Cardiac muscle cell (in vitro differentiated cells and primary cell): ENCODE measurements at regions not wholly inside any gene's neighbourhood (a gene's known extent, or its start where the extent isn't known, plus 50 kb on each side); places are given as distances from the start of the nearest gene placed in this dataset.

Experiments used
- DNase-seq, 2 donors: peaks; one replicate each; pipeline versions ENCODE4 v3.0.0 to v3.0.0-alpha.2; 2010 to 2017; ENCODE audit warnings: low read depth in 1 of 2, low spot score in 1 of 2
- H3K27ac ChIP-seq: fragments of 200-600 bp; sonication (generic); 2 replicates; pipeline ENCODE4 v1.5.1; 2016
- H3K27me3 ChIP-seq: fragments of 200-600 bp; sonication (generic); 2 replicates; pipeline ENCODE4 v1.6.0; 2016; ENCODE audit warnings: control low read depth
- H3K36me3 ChIP-seq: fragments of 200-600 bp; sonication (generic); 2 replicates; pipeline ENCODE4 v1.5.1; 2016; ENCODE audit warnings: control low read depth
- H3K4me1 ChIP-seq: fragments of 200-600 bp; sonication (generic); 2 replicates; pipeline ENCODE4 v1.8.1; 2017; ENCODE audit warnings: low read depth, mild to moderate bottlenecking, mixed run types
- H3K4me3 ChIP-seq: fragments of 200-600 bp; sonication (generic); 2 replicates; pipeline ENCODE4 v1.5.1; 2016; ENCODE audit warnings: mild to moderate bottlenecking
- H3K9me3 ChIP-seq: fragments of 200-600 bp; sonication (generic); 2 replicates; pipeline ENCODE4 v1.5.1; 2017; ENCODE audit warnings: low read depth, mild to moderate bottlenecking, control low read depth
- TF ChIP-seq, protein P1 (sequence below): IDR thresholded peaks from 2 replicates; pipeline ENCODE4 v1.5.1; 2012; ENCODE audit warnings: low read depth, mild to moderate bottlenecking, low read length

DNA sequence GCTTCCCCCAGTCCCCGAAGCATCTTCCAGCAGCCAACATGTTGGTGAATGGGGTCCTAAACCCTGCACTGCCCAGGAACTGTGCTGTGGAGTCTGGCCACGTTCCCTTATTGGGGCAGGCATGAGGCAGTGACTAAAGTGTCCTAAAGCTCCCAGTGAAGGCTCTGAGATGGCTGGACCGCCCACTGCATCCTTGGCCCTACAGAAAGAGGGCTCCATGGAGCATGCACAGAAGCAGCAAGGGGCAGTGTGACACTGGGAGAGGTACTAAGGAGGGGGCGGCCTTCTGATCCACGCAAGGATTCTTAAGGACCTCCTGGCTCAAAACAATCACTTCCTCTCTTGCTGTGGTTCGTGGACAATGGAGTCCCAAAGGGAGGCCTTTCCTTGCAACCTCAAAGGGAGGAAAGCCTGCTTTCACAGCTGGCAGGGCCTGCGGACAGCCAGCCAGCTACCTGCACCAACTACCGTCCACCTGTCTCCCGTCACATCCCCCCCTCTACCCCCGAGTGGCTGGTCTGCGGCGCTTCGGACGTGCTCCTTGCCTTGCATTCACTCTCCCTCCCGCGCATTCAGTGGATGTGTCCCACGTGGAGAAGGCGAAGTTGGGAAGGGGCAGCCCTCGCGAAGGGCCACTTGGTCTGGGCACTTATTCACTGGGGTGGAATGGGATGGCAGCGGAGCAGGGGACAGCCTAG, 63.9 kb upstream of the STARD13 start:
- DNase-seq, result no peak
- Histone ChIP-seq H3K27me3 (peaks cover 41% of the 10 kb centered on the region), H3K9me3 (no peaks in the 10 kb centered on the region), H3K36me3 (no peaks in the 10 kb centered on the region), H3K4me1 (peaks cover 13% of the 10 kb centered on the region), H3K4me3 (peak overlapping the region; percentile 75), H3K27ac (no peak overlapping the region)
- TF ChIP-seq, protein P1, sequence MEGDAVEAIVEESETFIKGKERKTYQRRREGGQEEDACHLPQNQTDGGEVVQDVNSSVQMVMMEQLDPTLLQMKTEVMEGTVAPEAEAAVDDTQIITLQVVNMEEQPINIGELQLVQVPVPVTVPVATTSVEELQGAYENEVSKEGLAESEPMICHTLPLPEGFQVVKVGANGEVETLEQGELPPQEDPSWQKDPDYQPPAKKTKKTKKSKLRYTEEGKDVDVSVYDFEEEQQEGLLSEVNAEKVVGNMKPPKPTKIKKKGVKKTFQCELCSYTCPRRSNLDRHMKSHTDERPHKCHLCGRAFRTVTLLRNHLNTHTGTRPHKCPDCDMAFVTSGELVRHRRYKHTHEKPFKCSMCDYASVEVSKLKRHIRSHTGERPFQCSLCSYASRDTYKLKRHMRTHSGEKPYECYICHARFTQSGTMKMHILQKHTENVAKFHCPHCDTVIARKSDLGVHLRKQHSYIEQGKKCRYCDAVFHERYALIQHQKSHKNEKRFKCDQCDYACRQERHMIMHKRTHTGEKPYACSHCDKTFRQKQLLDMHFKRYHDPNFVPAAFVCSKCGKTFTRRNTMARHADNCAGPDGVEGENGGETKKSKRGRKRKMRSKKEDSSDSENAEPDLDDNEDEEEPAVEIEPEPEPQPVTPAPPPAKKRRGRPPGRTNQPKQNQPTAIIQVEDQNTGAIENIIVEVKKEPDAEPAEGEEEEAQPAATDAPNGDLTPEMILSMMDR, result no peak

DNA sequence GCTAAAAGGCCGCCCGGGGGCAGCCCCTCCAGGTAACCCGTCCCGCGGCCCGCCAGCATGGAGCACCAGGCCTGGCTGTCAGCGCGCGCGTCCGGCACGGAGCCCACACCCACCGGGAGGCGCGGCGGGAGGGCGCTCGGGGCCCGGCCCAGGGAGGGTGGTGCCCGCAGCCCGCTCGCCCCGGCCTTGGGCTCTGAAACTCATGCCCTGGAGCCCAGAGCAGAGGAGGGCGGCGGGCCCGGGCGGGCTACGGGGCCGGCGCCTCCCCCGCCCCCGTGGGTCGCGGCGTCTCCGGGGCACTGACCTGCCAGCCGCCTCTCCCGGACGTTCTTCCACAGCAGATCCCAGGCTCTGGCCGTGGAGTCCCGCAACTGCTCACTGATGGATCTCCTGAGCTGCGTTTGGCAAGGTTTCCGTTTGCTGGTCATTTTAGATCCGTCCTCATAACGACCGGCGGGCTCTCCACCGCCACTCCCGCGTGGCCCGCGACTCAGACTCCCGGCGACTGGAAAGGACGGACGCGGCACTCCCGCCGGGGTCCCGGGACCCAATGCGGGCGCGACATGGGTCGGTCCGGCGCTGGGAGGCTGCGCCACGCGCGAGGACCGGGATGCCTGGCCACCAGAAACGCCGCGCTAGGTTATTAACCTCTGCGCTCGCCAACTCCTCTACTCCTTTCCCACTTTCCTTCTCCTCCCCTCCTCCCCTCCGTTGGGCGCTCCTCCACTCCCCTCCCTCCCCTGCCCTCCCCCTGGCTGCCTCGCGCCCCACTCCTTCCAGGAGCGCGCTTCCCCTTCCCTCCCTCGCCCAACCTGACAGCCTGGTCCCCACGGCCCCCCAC, 64.7 kb upstream of the STARD13 start:
- peaks cover 6% of the 10 kb centered on the region for H3K4me1 ChIP-seq
- peak overlapping the region; percentile 75 for H3K4me3 ChIP-seq
- peak; percentile 44 to 57 for DNase-seq
- peaks cover 41% of the 10 kb centered on the region for H3K27me3 ChIP-seq
- TF ChIP-seq, protein P1, result no peak
- H3K9me3 ChIP-seq, result no peaks in the 10 kb centered on the region
- no peak overlapping the region for H3K27ac ChIP-seq
- no peaks in the 10 kb centered on the region for H3K36me3 ChIP-seq

DNA sequence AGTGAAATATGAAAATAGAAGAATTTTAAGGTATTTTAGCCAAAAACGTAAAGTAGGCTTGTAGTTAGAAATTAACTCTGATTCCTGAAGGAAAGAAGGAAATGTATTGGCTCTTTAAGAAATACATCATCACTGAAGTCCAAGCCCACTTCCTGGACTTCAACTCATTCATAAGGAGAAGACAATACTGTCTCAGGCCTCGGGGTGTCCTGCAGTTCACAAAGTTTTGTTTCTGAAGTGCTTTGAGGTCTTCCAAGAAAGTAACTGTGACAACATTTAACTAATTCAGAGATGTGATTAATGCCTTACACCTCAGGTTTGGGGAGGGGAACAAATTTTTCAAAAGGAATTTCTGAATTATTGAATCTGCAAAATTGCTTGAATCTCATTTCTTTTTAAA, 65.8 kb upstream of the STARD13 start:
- Histone ChIP-seq H3K27ac (no peak overlapping the region), H3K9me3 (no peaks in the 10 kb centered on the region), H3K36me3 (no peaks in the 10 kb centered on the region), H3K27me3 (peaks cover 41% of the 10 kb centered on the region), H3K4me1 (no peaks in the 10 kb centered on the region), H3K4me3 (no peak overlapping the region)
- TF ChIP-seq, protein P1, result peak; percentile 15
- peak in 1 of 2 donors; percentile 69 for DNase-seq

DNA sequence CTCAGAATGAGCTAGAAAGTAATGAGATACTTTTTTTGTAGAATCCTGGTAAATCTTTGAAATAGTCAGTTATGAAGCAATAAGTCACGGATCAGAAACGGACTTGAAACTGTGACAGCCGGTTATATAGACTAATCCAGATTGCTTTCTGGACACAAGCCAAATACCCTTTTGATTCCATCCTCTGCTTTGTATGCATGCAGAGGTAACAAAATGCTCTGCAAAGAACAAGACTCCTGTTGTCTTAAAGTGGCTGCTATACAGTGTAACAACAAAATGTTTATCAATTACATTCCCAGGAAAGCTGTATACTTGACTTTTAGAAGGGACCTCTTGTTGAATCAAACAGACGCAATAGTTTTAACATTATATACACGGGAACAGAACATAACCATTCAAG, 66.5 kb upstream of the STARD13 start:
- no peak overlapping the region for H3K27ac ChIP-seq
- H3K9me3 ChIP-seq, result no peaks in the 10 kb centered on the region
- TF ChIP-seq, protein P1, result no peak
- H3K4me3 ChIP-seq, result no peak overlapping the region
- DNase-seq, result no peak
- peaks cover 41% of the 10 kb centered on the region for H3K27me3 ChIP-seq
- H3K4me1 ChIP-seq, result no peaks in the 10 kb centered on the region
- no peaks in the 10 kb centered on the region for H3K36me3 ChIP-seq

DNA sequence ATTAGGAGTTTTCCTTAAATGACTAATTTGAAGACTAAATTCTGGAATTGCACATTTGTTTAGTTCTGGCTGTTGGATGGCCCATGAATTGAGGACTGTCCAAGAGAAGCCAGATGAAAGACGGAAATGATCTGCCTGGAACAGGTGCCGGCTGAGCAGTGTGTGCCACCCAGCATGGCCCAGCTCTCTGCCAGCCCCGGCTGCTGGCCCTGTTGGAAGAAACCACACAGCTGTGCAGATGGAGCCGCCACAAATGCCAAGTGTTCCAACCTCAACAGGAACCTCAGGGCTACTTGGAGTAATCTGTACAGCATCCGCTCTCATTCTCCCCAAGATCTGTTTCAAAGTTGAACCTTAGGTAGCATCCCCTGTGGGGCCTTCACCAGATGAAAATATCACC, 67.0 kb upstream of the STARD13 start:
- H3K27me3 ChIP-seq, result peaks cover 41% of the 10 kb centered on the region
- no peak overlapping the region for H3K27ac ChIP-seq
- DNase-seq, result no peak
- no peaks in the 10 kb centered on the region for H3K9me3 ChIP-seq
- TF ChIP-seq, protein P1, result no peak
- H3K4me1 ChIP-seq, result no peaks in the 10 kb centered on the region
- H3K4me3 ChIP-seq, result no peak overlapping the region
- H3K36me3 ChIP-seq, result no peaks in the 10 kb centered on the region
